ENCODE measurements at regions not wholly inside any gene's neighbourhood (a gene's known extent, or its start where the extent isn't known, plus 50 kb on each side); places are given as distances from the start of the nearest gene placed in this dataset.
"Not testable (repeated sequence)": the region's sequence is repeated elsewhere in the genome, so short reads cannot be mapped to it uniquely, and the experiment has no call there.

- DNase-seq = no peak
Measured at GRCh38 chr3:140883428-140884040, 58.1 kb upstream of the SLC25A36 start.

GRCh38 chr3:140885697-140886096 lies 55.9 kb upstream of the SLC25A36 start:
- DNase-seq = not testable (repeated sequence)
